HG03045 (cell line): ENCODE measurements at regions not wholly inside any gene's neighbourhood (a gene's known extent, or its start where the extent isn't known, plus 50 kb on each side); places are given as distances from the start of the nearest gene placed in this dataset.

Experiments used
- ATAC-seq: cut with Tn5 transposase; IDR thresholded peaks from one replicate; pipeline ENCODE4 v1.9.1; 2021; ENCODE audit warnings: mild to moderate bottlenecking, moderate library complexity; ENCODE audit not compliant: unreplicated experiment

DNA sequence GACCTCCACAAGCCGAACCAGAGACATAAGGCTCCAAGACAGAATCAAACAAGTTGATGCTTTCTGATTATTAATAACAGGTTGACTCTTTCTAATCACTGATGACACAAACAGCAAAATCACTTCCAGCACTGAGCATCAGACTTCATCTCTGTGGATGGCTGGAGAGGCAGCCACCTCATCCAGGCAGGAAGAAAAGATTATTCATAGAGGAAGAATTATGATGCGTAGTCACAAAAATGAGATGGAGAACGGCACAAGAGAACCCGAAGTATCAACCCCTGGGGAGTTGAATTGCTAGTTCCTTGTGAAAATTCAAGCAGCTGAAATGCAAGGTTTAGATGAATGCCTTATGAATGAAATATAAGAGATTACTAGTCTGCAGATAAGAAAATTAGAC is 49.9 kb upstream of the LMCD1 start:
- no peak for ATAC-seq
